Choroid plexus epithelial cell (primary cell): ENCODE measurements at regions not wholly inside any gene's neighbourhood (a gene's known extent, or its start where the extent isn't known, plus 50 kb on each side); places are given as distances from the start of the nearest gene placed in this dataset.

Experiments
- DNase-seq: peaks from one replicate; pipeline ENCODE4 v3.0.0-alpha.2; 2010; ENCODE audit warnings: low read depth
- H3K4me3 ChIP-seq: 2 replicates; pipeline ENCODE4 v1.5.1; 2011; ENCODE audit warnings: low read depth, mild to moderate bottlenecking, control low read depth, low read length, moderate library complexity
- TF ChIP-seq, protein P1 (sequence below): conservative IDR thresholded peaks from 2 replicates; pipeline ENCODE4 v1.5.1; 2011; ENCODE audit warnings: low read depth, mild to moderate bottlenecking, control low read depth, inconsistent platforms, low read length, moderate library complexity

DNA sequence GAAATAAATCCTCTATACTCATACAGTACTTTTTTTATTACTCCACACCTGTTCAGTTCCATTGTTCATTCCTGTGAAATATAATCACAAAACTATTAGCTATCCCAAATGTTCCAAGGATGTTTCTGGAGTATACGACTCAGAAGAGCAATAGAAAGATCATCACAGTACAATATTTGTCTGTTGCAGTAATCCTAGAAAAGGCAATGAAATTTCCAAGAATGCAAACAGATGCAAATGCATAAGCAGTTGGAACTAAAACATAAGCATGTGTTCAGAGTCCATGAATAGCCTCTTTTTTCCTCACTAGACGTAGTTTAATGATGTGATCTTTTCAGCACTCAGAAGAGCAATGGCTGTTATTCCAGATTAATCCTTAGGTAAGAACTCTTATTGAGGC is 55.2 kb downstream of the RTL3 start:
- no peak for DNase-seq
- no peak overlapping the region for H3K4me3 ChIP-seq
- TF ChIP-seq, protein P1, sequence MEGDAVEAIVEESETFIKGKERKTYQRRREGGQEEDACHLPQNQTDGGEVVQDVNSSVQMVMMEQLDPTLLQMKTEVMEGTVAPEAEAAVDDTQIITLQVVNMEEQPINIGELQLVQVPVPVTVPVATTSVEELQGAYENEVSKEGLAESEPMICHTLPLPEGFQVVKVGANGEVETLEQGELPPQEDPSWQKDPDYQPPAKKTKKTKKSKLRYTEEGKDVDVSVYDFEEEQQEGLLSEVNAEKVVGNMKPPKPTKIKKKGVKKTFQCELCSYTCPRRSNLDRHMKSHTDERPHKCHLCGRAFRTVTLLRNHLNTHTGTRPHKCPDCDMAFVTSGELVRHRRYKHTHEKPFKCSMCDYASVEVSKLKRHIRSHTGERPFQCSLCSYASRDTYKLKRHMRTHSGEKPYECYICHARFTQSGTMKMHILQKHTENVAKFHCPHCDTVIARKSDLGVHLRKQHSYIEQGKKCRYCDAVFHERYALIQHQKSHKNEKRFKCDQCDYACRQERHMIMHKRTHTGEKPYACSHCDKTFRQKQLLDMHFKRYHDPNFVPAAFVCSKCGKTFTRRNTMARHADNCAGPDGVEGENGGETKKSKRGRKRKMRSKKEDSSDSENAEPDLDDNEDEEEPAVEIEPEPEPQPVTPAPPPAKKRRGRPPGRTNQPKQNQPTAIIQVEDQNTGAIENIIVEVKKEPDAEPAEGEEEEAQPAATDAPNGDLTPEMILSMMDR = no peak

GRCh38 chrX:78595901-78596502 is 63.1 kb downstream of the RTL3 start:
- DNase-seq = peak; percentile 40
- H3K4me3 ChIP-seq = no peak overlapping the region
- TF ChIP-seq, protein P1 = peak; percentile 60

GRCh38 chrX:78593701-78594100 is 65.4 kb downstream of the RTL3 start:
- no peak overlapping the region for H3K4me3 ChIP-seq
- TF ChIP-seq, protein P1 = no peak
- no peak for DNase-seq

DNA sequence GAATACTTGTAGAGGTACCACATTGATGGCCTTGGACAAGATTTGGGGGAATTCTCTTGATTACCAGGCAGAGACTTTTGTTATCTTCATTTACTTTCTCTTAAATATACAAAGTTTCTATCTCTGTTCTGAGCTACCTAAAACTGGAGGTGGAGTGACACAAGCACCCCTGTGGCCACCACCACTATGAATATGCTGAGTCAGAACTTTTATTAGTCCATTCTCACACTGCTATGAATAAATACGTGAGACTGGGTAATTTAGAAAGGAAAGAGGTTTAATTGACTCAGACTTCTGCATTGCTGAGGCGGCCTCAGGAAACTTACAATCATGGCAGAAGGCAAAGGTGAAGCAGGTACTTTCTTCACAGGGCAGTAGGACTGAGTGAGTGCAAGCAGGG is 67.1 kb downstream of the RTL3 start:
- no peak for DNase-seq
- H3K4me3 ChIP-seq = no peak overlapping the region
- TF ChIP-seq, protein P1 = no peak

DNA sequence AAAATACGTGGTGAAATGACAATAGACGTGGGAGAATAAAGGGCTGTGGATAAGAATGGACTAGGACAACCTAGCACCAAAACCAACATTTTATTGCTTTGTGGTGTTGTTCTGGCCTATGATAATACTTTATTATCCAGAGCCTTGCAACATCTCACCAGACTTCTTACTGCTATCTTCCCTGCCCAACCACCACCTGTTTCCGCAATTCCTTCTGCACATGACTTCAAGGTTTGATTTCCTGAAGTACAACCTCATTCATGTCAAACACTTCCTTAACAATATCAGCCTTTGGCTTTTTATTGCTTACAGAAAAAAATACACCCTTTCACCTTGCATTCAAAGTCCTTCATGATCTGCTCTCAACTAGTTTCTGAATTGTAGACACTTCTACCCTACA is 84.8 kb downstream of the RTL3 start:
- TF ChIP-seq, protein P1 = no peak
- no peak for DNase-seq
- no peak overlapping the region for H3K4me3 ChIP-seq

DNA sequence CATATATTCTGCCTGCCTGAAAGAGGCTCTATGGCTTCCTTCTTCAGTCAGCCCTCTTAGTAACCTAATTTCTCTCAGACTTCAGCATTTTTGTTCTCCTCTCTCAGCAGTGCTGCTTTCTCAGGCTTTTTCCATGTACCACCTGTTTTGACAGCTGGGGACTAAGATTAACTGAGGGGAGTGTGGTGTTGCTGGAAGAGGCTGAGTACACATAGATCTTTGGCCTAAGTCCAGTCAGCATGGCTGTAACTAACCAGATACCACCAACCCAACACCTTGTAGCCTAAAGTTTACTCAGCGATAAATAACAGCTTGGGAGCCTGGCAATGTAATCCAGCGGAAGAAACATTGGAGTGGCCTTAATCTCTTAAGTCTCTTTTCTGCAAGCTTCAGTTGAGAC is 85.5 kb downstream of the RTL3 start:
- TF ChIP-seq, protein P1 = no peak
- no peak overlapping the region for H3K4me3 ChIP-seq
- DNase-seq = no peak

DNA sequence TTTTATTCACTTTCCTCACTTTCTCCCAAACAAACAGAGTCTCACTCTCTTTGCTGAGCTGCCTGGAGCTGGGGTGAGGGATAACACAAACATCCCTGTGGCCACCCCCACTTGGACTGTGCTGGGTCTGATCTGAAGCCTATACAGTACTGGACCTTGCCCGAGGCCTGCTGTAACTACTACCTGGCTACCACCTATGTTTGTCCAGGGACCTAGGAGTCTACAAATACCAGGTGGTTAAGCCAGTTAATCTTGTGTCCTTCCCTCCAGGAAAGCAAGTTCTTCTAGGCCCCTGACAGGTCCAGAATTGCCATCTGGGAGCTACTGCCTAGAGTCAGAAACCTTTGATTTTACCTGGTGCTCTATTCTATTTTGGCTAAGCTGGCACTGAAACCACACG is 87.3 kb downstream of the RTL3 start:
- no peak for DNase-seq
- TF ChIP-seq, protein P1 = no peak
- H3K4me3 ChIP-seq = no peak overlapping the region
